Activated naive CD4-positive, alpha-beta T cell treated with anti-CD3 and anti-CD28 coated beads, Interleukin-2, amount 50 U/mL, for 24 hours (primary cell): ENCODE measurements at regions not wholly inside any gene's neighbourhood (a gene's known extent, or its start where the extent isn't known, plus 50 kb on each side); places are given as distances from the start of the nearest gene placed in this dataset.

Experiments
- H3K27ac Mint-ChIP-seq: one replicate; pipeline ENCODE4 v1.8.0; 2021; ENCODE audit warnings: mild to moderate bottlenecking, mixed read lengths
- H3K27me3 Mint-ChIP-seq: one replicate; pipeline ENCODE4 v1.8.0; 2021; ENCODE audit warnings: mixed read lengths
- H3K36me3 Mint-ChIP-seq: one replicate; pipeline ENCODE4 v1.8.0; 2021; ENCODE audit warnings: mixed read lengths
- H3K4me1 Mint-ChIP-seq: one replicate; pipeline ENCODE4 v1.8.0; 2021; ENCODE audit warnings: mixed read lengths
- H3K4me3 Mint-ChIP-seq: one replicate; pipeline ENCODE4 v1.8.0; 2021; ENCODE audit warnings: mild to moderate bottlenecking, mixed read lengths
- H3K9me3 Mint-ChIP-seq: one replicate; pipeline ENCODE4 v1.8.0; 2021; ENCODE audit warnings: mixed read lengths

- H3K27me3 Mint-ChIP-seq, result no peaks in the 10 kb centered on the region
Observed at GRCh38 chr2:8107621-8108378, 574.1 kb upstream of the ID2 start.

GRCh38 chr2:8110716-8111115 lies 571.1 kb upstream of the ID2 start:
- no peak overlapping the region for H3K27ac Mint-ChIP-seq
- no peak overlapping the region for H3K4me3 Mint-ChIP-seq
- no peaks in the 10 kb centered on the region for H3K9me3 Mint-ChIP-seq
- no peaks in the 10 kb centered on the region for H3K27me3 Mint-ChIP-seq
- H3K4me1 Mint-ChIP-seq, result peaks cover 4% of the 10 kb centered on the region
- H3K36me3 Mint-ChIP-seq, result no peaks in the 10 kb centered on the region

More at GRCh38 chr2:8107621-8108378, 574.1 kb upstream of the ID2 start:
- Mint-ChIP-seq H3K4me3 (no peak overlapping the region), H3K9me3 (no peaks in the 10 kb centered on the region), H3K27ac (no peak overlapping the region), H3K4me1 (peaks cover 4% of the 10 kb centered on the region), H3K36me3 (no peaks in the 10 kb centered on the region)

- no peak overlapping the region for H3K4me3 Mint-ChIP-seq
- no peak overlapping the region for H3K27ac Mint-ChIP-seq
- no peaks in the 10 kb centered on the region for H3K27me3 Mint-ChIP-seq
- no peaks in the 10 kb centered on the region for H3K9me3 Mint-ChIP-seq
- H3K36me3 Mint-ChIP-seq, result no peaks in the 10 kb centered on the region
- H3K4me1 Mint-ChIP-seq, result peaks cover 4% of the 10 kb centered on the region
Observed at GRCh38 chr2:8111193-8111592, 570.7 kb upstream of the ID2 start.

DNA sequence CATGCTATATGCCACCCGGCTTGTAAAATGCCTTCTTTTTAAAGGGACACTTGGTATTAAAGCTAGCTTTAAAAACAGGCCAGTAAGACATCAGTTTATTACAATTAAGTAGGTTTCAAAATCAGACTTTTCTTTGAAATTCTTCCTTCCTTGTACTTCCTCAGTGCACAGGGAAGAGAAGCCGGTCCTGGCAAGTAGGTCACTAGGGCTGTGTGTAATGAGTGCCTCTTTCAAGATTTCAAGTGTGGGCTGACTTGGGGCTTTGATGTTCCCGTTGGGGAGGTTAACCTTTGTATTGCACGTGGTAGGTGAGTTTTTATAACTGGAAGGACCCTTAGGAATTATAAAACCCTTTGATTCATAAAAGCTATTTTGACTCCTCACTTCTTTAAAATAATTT lies 566.4 kb upstream of the ID2 start:
- Mint-ChIP-seq H3K4me3 (no peak overlapping the region), H3K4me1 (no peaks in the 10 kb centered on the region), H3K27ac (no peak overlapping the region), H3K9me3 (no peaks in the 10 kb centered on the region), H3K36me3 (peaks cover 1% of the 10 kb centered on the region), H3K27me3 (no peaks in the 10 kb centered on the region)

DNA sequence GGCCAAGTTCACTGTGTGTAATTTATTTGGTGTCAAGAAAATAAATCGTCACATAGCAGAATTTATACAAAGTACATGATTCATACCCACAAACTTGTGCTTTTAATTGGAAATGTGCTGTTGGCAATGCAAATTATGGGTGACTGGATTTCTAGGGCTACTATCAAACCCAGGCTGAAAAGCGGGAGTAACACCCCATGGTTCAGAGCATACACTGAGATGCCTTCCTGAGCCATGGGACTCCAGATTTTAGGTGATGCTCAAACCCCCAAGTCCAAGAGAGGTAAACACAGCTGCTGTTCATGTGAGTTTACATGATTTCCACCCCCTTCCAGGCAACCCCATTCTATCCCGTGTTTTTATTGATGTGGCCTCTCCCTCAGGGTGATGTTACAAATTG lies 565.9 kb upstream of the ID2 start:
- Mint-ChIP-seq H3K36me3 (peaks cover 1% of the 10 kb centered on the region), H3K4me1 (no peaks in the 10 kb centered on the region), H3K4me3 (no peak overlapping the region), H3K27ac (no peak overlapping the region), H3K9me3 (no peaks in the 10 kb centered on the region), H3K27me3 (no peaks in the 10 kb centered on the region)

DNA sequence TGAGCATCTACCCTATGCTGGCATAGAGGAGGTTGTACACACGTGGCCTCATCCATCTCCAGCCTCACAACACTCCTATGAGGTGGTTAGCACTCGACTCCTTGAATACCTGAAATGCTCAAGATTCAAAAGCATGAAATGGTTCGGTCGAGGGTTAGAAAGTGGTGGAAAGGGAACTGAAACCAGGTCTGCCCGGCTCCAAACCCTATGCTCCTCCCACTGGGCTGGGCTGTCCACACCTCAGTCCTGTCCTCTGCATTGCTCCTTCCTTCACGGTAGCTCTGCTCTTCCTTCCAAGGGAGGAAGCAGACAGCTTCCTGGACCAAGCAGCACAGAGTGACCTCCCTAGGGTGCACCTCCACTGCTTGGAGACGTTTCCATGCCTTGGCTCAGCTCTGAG lies 565.2 kb upstream of the ID2 start:
- Mint-ChIP-seq H3K4me3 (no peak overlapping the region), H3K27ac (no peak overlapping the region), H3K36me3 (peaks cover 1% of the 10 kb centered on the region)

DNA sequence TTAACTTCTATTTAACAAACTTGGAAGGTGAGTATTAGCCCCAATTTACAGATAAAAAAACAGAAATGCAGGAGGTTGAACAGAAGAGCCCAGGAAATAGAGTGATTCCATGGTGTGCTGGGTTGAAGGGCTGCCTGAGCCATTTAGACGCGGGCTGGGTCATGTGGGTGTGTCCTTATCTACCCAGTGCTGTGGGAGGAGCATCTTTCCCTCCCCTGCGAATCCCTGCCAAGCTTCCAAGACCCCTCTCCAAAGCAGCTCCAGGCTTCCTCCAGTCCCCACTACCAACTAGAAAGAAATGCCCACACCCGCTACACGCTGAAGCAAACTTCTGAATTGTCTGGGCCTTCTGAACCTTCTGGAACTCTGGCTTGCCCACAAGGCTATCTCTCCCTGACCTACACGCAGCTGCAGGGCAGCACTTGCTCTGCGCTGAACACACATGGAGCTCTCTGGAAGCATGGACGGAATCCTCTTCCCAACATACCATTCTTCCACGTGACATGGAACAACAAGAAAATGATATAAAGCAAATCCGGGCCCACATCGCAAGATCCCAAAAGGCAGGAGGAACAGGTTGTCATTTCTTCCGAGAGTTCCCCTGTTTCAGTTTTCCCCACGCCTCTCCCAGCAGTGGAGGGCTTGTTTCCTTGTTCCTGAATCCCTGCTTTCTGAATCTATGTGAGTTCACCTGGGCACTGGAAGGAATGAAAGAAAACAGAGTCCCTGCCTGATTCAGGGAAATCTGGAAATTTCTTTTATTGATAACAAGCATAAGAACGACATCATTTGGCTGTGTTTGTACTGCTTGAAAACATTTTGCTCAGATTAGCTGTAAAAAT lies 562.7 kb upstream of the ID2 start:
- Mint-ChIP-seq H3K27ac (no peak overlapping the region), H3K4me1 (no peaks in the 10 kb centered on the region), H3K4me3 (no peak overlapping the region), H3K36me3 (peaks cover 1% of the 10 kb centered on the region), H3K9me3 (no peaks in the 10 kb centered on the region), H3K27me3 (no peaks in the 10 kb centered on the region)

More for the DNA sequence above, 565.2 kb upstream of the ID2 start:
- H3K9me3 Mint-ChIP-seq, result no peaks in the 10 kb centered on the region
- H3K27me3 Mint-ChIP-seq, result no peaks in the 10 kb centered on the region
- no peaks in the 10 kb centered on the region for H3K4me1 Mint-ChIP-seq

DNA sequence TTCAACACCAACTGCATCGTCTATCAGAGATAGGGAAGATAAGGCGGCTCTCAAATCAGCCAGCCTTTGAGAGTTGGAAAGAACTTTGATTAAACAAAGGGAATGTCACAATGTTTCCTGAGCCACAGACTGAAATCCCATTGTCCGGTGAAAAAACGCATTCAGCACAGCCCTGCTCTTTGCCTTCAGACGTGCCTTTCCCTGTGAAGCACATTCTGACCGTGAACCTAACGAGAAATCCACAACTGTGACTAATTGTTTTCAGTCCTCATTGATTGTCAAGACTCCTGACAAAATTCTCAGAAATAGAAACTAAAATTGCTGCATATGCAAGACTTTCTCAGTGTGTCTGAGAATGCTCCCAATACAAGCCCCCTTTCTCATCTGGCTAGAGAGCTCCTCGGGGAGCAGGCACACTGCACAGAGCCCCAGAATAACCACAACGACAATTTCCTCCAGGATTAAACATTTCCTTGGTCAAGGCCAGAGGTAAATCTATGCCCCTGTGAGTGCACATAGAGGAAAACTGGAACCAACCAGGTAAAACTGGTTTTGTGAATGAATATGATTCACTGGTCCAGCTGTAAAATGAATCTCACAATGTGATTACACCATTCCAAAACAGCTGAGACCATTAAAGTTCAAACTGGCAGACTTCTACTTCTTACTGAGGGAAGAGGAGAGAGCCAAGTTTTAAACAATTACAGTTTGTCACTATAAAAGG lies 561.9 kb upstream of the ID2 start:
- peaks cover 1% of the 10 kb centered on the region for H3K36me3 Mint-ChIP-seq
- no peaks in the 10 kb centered on the region for H3K9me3 Mint-ChIP-seq
- H3K27ac Mint-ChIP-seq, result no peak overlapping the region
- no peak overlapping the region for H3K4me3 Mint-ChIP-seq
- no peaks in the 10 kb centered on the region for H3K4me1 Mint-ChIP-seq
- H3K27me3 Mint-ChIP-seq, result no peaks in the 10 kb centered on the region

DNA sequence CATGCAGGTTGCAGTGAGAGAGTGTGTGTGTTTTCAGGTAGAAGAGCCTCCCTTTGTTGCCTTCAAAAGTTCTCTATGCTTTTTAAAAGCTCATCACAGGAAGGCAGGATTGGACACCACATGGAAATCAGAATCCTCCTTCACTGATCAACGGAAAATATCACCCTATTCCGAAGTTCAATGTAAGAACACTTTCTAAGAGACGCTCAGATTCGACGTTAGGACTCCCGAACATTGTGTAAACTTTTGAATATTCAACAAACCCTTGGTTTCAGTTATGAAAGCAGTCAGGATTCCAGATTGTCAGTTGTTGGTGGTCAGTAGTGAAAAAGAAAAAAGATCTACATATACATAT lies 561.4 kb upstream of the ID2 start:
- Mint-ChIP-seq H3K27me3 (no peaks in the 10 kb centered on the region), H3K4me1 (no peaks in the 10 kb centered on the region), H3K27ac (no peak overlapping the region), H3K9me3 (no peaks in the 10 kb centered on the region), H3K4me3 (no peak overlapping the region), H3K36me3 (peaks cover 1% of the 10 kb centered on the region)

DNA sequence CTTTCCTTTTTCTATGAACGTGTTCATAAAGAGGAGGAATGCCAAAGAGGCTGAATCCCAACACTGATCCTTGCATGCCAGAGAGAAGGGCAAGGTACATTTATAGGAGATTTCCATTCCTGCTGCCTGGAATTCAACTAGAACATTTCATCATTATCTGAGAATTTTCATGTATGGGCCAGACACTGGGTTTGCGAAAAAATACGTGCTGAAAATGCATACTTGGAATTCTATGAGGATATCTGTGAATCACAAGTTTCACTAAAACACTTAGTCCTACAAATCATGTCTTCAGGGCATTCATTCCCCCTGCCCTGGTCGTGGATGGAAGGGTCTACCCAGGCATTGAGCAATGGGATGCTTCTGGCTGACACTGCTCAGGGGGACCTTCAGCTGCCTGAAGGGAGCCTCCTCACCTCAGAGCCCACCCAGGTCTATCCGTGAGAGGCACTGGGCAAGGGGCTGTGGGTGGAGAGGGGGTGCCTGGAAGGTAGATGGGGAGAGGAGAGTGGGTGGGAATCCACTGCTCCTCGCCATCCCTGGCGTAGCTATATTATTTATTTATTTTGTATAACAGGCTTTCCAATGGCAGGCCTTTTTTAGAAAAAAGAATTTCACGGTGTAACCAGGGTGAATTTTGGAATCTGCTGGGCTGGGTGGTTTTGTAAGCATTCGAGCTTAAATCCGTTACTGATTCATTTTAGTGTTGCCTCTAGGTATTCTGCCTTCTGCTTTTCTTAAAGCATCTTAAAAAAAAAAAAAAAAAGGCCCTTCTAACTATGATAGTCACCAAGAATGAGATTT lies 560.6 kb upstream of the ID2 start:
- H3K9me3 Mint-ChIP-seq, result no peaks in the 10 kb centered on the region
- no peak overlapping the region for H3K4me3 Mint-ChIP-seq
- H3K27ac Mint-ChIP-seq, result no peak overlapping the region
- H3K27me3 Mint-ChIP-seq, result no peaks in the 10 kb centered on the region
- no peaks in the 10 kb centered on the region for H3K4me1 Mint-ChIP-seq
- H3K36me3 Mint-ChIP-seq, result peaks cover 1% of the 10 kb centered on the region

DNA sequence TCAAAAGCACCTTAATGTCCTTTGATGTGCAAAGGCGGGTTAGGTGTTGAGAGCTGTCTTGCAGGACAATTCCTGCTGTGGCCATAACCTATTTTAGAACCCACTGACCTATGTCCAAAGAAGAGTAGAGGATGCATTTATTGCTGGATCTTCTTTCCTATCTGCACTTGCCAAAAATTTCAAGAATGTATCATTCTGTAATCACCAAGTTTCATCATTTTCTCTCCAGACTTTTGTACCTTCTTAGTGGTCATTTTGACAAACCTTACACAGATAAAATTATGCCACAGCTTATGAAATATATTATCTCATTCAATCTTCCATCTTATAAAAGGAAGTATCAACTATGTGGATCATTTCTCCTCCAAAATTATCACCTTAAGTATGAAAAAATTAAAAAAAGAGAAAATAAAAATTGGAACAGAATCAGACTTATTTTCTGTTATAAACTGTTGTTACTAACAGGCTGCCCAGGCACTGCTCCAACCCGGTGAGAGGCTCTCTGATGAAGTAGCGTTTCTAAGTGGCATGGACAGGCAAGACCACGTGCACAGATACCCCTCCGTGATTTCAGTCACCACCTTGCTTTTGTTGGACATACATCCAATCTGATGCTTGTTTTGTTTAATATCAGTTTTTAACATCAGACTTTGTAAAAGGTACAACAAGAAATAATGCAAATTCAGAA lies 559.9 kb upstream of the ID2 start:
- H3K36me3 Mint-ChIP-seq, result peaks cover 1% of the 10 kb centered on the region
- H3K27me3 Mint-ChIP-seq, result no peaks in the 10 kb centered on the region
- no peaks in the 10 kb centered on the region for H3K9me3 Mint-ChIP-seq
- H3K4me1 Mint-ChIP-seq, result no peaks in the 10 kb centered on the region
- H3K27ac Mint-ChIP-seq, result no peak overlapping the region
- H3K4me3 Mint-ChIP-seq, result no peak overlapping the region

DNA sequence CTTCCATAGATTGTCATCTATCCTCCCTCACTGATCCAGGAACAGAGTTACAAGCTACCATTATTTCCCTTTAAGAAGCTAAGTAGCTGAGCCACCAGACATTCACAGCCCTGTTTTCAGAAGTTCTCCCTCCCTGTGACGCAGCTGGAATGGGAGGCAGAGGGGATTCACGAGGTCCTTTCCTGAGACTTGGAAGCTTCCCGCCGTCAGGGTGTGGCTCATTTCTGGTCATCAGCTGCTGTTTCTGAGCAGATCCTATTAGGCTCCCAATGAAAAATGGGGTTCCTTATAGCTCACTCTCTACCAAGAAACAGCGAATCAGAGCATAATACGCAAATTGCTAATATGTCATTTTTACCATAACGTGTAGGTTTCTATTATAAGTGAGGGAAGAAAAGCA lies 559.3 kb upstream of the ID2 start:
- Mint-ChIP-seq H3K27me3 (no peaks in the 10 kb centered on the region), H3K4me3 (no peak overlapping the region)

DNA sequence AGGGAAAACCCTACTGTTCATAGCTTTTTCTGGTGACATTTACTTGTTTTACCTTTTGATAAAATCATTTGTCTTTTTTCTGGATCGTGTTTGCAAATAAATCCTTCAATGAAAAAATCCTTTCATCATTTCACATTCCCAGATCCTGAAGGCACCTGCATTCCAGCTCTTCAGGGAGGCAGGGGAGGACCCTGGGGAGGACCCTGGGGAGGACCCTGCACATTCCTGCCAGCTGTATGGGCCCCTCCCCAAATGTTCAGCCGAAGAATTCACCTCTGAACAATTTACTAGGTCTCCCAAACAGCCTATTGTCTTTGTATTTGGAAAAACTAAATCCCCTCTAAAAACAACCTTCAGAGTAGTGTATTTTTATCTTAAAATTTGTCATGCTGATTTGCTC lies 558.4 kb upstream of the ID2 start:
- Mint-ChIP-seq H3K4me3 (no peak overlapping the region), H3K27ac (no peak overlapping the region), H3K9me3 (no peaks in the 10 kb centered on the region), H3K36me3 (no peaks in the 10 kb centered on the region), H3K27me3 (no peaks in the 10 kb centered on the region), H3K4me1 (no peaks in the 10 kb centered on the region)

More for the DNA sequence above, 559.3 kb upstream of the ID2 start:
- no peaks in the 10 kb centered on the region for H3K36me3 Mint-ChIP-seq
- no peak overlapping the region for H3K27ac Mint-ChIP-seq
- no peaks in the 10 kb centered on the region for H3K9me3 Mint-ChIP-seq
- H3K4me1 Mint-ChIP-seq, result no peaks in the 10 kb centered on the region

DNA sequence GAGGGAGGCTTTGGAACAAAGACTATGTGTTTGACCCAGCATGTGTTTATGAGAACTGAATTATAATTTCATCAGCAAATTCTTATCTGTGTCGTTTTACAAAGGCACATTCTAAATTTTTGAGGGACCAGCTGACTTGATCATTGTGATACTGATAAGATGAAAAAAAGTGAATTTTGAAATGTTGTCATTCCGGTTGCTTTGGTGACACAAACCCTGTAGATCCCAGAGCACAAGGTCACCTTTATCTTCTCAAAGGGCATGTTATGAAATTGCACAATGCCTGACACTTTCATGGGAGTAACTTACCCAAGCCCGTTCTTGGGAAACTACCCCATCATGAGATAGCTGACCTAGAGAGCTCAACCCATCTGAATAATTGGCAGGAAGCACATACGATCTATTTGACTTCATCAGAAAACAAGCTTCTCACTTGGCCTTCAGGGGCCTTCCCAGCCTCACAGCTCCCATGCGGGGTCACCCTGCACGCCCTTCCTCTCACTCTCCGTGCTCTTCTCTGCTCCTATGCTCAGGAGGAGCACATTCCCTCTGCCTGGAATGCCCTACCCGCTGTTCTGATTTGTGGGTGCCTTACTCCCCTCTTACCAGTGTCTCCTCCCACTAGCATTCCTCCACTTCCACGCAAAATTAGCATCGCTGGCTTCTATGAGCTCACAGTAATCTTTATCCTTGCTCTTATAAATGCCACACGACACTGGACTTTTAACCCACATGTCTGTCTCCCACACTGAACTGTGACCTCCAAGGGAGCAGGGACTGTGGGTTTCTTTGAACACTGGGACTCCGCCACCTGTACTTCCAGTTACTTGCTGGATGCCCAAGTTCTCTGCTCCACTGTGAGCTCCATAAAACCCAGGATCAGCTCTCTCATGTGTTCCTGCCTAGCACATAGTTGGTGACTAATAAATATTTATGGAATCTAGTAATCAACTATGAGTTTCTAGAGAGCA lies 555.8 kb upstream of the ID2 start:
- no peak overlapping the region for H3K27ac Mint-ChIP-seq
- H3K27me3 Mint-ChIP-seq, result no peaks in the 10 kb centered on the region
- H3K4me3 Mint-ChIP-seq, result no peak overlapping the region
- H3K36me3 Mint-ChIP-seq, result no peaks in the 10 kb centered on the region
- H3K4me1 Mint-ChIP-seq, result no peaks in the 10 kb centered on the region
- no peaks in the 10 kb centered on the region for H3K9me3 Mint-ChIP-seq
